Naive thymus-derived CD4-positive, alpha-beta T cell (primary cell): ENCODE measurements at regions not wholly inside any gene's neighbourhood (a gene's known extent, or its start where the extent isn't known, plus 50 kb on each side); places are given as distances from the start of the nearest gene placed in this dataset.

ENCODE experiments used
- ATAC-seq: fragments of 150-1000 bp; cut with Tn5 transposase; 2 replicates; pipeline ENCODE4 v1.10.0; 2021; ENCODE audit warnings: mild to moderate bottlenecking, moderate library complexity
- CTCF ChIA-PET: fragments of 350-600 bp; sonication (Branson Sonifier 250); formaldehyde crosslinking; loops from one replicate; lab custom pipeline; 2021; ENCODE audit warnings: antibody characterized with exemption; lab: Charles Lee
- POLR2A ChIA-PET: fragments of 350-600 bp; sonication (Branson Sonifier 250); formaldehyde crosslinking; loops from one replicate; lab custom pipeline; 2021; ENCODE audit warnings: antibody characterized with exemption, inconsistent platforms; lab: Charles Lee
- DNase-seq, 9 donors: peaks; one replicate each; pipeline versions ENCODE4 v3.0.0 to v3.0.0-alpha.2; 2020 to 2022; ENCODE audit warnings: mixed read lengths in 1 of 9
- H3K27ac ChIP-seq: one replicate; pipeline ENCODE4 v1.7.0; 2013; ENCODE audit warnings: mild to moderate bottlenecking, low read depth, low read length, moderate library complexity
- H3K27me3 ChIP-seq, 2 donors: one replicate each; pipeline ENCODE4 v1.7.0; 2013; ENCODE audit warnings: low read length in 2 of 2, mild to moderate bottlenecking in 2 of 2, moderate library complexity in 2 of 2; ENCODE audit not compliant: control insufficient read depth in 2 of 2, insufficient read depth in 2 of 2
- H3K36me3 ChIP-seq, 3 experiments: 1 replicate in 2 of 3; 2 replicates in 1 of 3; pipeline ENCODE4 v1.7.0; 2013; ENCODE audit warnings: low read length in 3 of 3, mild to moderate bottlenecking in 3 of 3, moderate library complexity in 1 of 3; ENCODE audit not compliant: insufficient read depth in 3 of 3, control insufficient read depth in 2 of 3
- H3K4me1 ChIP-seq, 2 donors: one replicate each; pipeline ENCODE4 v1.7.0; 2013; ENCODE audit warnings: low read length in 2 of 2, mild to moderate bottlenecking in 2 of 2, moderate library complexity in 1 of 2; ENCODE audit not compliant: control insufficient read depth in 2 of 2, insufficient read depth in 2 of 2
- H3K4me3 ChIP-seq: 2 replicates; pipeline ENCODE4 v1.7.0; 2013; ENCODE audit warnings: mild to moderate bottlenecking, low read length
- H3K9me3 ChIP-seq, 3 experiments: 1 replicate in 2 of 3; 2 replicates in 1 of 3; pipeline ENCODE4 v1.7.0; 2013; ENCODE audit warnings: low read length in 3 of 3; ENCODE audit not compliant: control insufficient read depth in 2 of 3
- H3K27ac Mint-ChIP-seq, 9 donors: one replicate each; pipeline ENCODE4 v1.8.0; 2020 to 2022; ENCODE audit warnings: mixed read lengths in 9 of 9, mild to moderate bottlenecking in 8 of 9, moderate library complexity in 5 of 9, inconsistent platforms in 2 of 9
- H3K27me3 Mint-ChIP-seq, 5 donors: one replicate each; pipeline ENCODE4 v1.8.0; 2021 to 2022; ENCODE audit warnings: mixed read lengths in 5 of 5, mild to moderate bottlenecking in 1 of 5
- H3K36me3 Mint-ChIP-seq, 5 donors: one replicate each; pipeline ENCODE4 v1.8.0; 2020 to 2022; ENCODE audit warnings: mixed read lengths in 5 of 5, mild to moderate bottlenecking in 3 of 5, inconsistent platforms in 1 of 5
- H3K4me1 Mint-ChIP-seq, 7 donors: one replicate each; pipeline ENCODE4 v1.8.0; 2020 to 2022; ENCODE audit warnings: mixed read lengths in 7 of 7, mild to moderate bottlenecking in 3 of 7, inconsistent platforms in 1 of 7
- H3K4me3 Mint-ChIP-seq, 10 donors: one replicate each; pipeline ENCODE4 v1.8.0; 2020 to 2022; ENCODE audit warnings: mild to moderate bottlenecking in 10 of 10, mixed read lengths in 10 of 10, moderate library complexity in 6 of 10, inconsistent platforms in 2 of 10
- H3K9me3 Mint-ChIP-seq, 11 donors: one replicate each; pipeline ENCODE4 v1.8.0; 2020 to 2022; ENCODE audit warnings: mixed read lengths in 11 of 11, mild to moderate bottlenecking in 4 of 11, inconsistent platforms in 1 of 11, moderate library complexity in 1 of 11
- intact Hi-C, 2 donors: fragments of 100-400 bp; cut with micrococcal nuclease; formaldehyde crosslinking; loops; one replicate each; pipeline ENCODE4 v1.15.1; 2023

DNA sequence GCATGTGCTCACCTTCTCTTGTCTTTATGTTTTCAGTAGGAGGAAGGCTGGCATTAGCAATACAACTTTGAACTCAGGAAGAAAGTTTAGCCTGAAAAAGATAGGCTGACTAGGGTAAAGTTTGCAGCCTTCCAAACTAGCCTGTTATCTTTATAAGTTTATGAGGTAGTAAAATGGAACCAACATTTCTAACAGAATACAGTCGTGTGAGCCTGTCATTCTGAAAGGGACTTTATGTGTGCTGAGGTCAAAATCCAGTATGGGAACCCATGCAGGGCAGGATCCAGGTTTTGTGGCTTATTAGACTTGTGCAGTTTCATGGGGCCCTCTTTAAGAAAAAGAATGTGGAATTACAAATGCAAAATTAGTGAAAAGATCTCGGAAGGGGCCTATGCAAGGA lies 201.0 kb upstream of the PRPS1L1 start:
- ChIA-PET POLR2A (no interaction called here), CTCF (no interaction called here)
- Histone ChIP-seq H3K4me3 (no peak overlapping the region), H3K27ac (no peak overlapping the region), H3K4me1 (no peaks in the 10 kb centered on the region), H3K36me3 (no peaks in the 10 kb centered on the region), H3K27me3 (no peaks in the 10 kb centered on the region), H3K9me3 (no peaks in the 10 kb centered on the region)
- Mint-ChIP-seq H3K4me3 (no peak overlapping the region), H3K27ac (no peak overlapping the region), H3K4me1 (no peaks in the 10 kb centered on the region), H3K36me3 (no peaks in the 10 kb centered on the region), H3K9me3 (no peaks in the 10 kb centered on the region), H3K27me3 (peaks cover 0 to 5% (median 0%) of the 10 kb centered on the region in 5 donors)
- ATAC-seq = no peak
- intact Hi-C loops = no loop called here
- DNase-seq = no peak

DNA sequence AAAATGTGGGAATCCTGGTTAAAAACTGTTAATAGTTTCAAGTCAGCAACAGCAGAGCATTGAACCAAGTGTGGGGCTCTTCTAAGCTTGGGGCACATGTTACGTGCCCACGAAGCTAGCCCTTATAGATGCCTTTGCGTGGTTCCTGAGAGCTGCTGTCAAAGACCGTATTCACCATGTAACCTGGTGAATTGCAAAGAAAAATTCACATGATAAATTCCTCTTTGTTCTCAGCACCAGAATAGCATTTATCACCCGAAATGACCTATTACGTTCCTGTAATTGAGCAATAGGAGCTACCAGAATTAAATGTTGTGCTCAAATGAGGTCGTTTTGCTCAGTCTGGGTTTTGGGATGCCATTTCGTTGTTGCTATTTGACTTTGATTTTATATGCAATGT lies 202.6 kb upstream of the PRPS1L1 start:
- H3K27ac Mint-ChIP-seq = no peak overlapping the region

DNA sequence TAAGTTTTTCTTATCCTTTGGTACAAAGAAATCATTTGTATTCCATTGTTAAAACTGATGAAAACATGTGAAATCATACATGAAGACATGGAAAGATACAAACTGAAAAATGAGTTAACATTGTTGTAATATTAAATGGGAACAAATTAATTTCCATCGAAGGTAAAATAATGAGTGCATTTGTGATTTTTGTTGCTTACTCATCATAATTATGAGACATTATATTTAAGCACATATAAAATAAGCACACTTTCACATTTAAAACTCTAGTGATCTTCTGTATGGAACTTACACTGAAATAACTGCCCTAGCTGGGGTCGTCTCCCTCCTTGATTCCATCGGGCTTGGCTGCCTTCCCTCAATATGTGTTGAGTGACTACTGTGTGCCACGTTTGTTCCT lies 204.2 kb upstream of the PRPS1L1 start:
- Histone ChIP-seq H3K27me3 (no peaks in the 10 kb centered on the region), H3K36me3 (no peaks in the 10 kb centered on the region), H3K9me3 (no peaks in the 10 kb centered on the region), H3K4me3 (no peak overlapping the region), H3K4me1 (no peaks in the 10 kb centered on the region), H3K27ac (no peak overlapping the region)
- no peaks in the 10 kb centered on the region for H3K4me1 Mint-ChIP-seq
- intact Hi-C loops = no loop called here
- no peaks in the 10 kb centered on the region for H3K36me3 Mint-ChIP-seq
- ChIA-PET CTCF (no interaction called here), POLR2A (no interaction called here)
- peaks cover 0 to 3% (median 0%) of the 10 kb centered on the region in 11 donors for H3K9me3 Mint-ChIP-seq
- no peak overlapping the region for H3K27ac Mint-ChIP-seq
- ATAC-seq (no peak), DNase-seq (no peak)
- no peak overlapping the region for H3K4me3 Mint-ChIP-seq
- H3K27me3 Mint-ChIP-seq = peaks cover 0 to 4% (median 0%) of the 10 kb centered on the region in 5 donors

More for the DNA sequence above, 202.6 kb upstream of the PRPS1L1 start:
- H3K4me1 ChIP-seq = no peaks in the 10 kb centered on the region
- no peaks in the 10 kb centered on the region for H3K27me3 ChIP-seq
- ChIA-PET CTCF (no interaction called here), POLR2A (no interaction called here)
- H3K4me1 Mint-ChIP-seq = no peaks in the 10 kb centered on the region
- peaks cover 0 to 3% (median 0%) of the 10 kb centered on the region in 11 donors for H3K9me3 Mint-ChIP-seq
- H3K4me3 Mint-ChIP-seq = no peak overlapping the region
- no peak overlapping the region for H3K27ac ChIP-seq
- H3K4me3 ChIP-seq = no peak overlapping the region
- H3K36me3 ChIP-seq = no peaks in the 10 kb centered on the region
- peaks cover 0 to 5% (median 0%) of the 10 kb centered on the region in 5 donors for H3K27me3 Mint-ChIP-seq
- intact Hi-C loops = no loop called here
- ATAC-seq (no peak), DNase-seq (no peak)
- H3K36me3 Mint-ChIP-seq = no peaks in the 10 kb centered on the region
- no peaks in the 10 kb centered on the region for H3K9me3 ChIP-seq

DNA sequence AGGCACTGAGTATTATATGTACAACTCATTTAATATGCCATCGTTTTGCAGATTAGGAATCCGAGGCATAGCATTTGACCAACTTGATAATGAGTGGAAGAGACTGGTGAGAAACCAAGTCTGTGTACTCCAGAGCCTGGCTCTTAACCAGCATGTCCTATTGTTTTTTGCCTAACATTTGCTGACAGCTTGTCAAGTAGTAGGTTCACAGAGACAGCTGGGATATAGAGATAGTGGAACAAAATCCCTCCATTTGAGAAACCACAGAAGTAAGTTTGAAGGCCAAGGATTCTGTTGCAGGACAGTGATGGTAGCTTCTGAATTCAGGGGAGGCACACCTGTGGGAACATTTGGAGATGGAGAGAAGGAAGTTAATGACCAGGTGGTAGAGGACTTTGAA lies 206.9 kb upstream of the PRPS1L1 start:
- Mint-ChIP-seq H3K4me3 (no peak overlapping the region), H3K36me3 (no peaks in the 10 kb centered on the region), H3K9me3 (peaks cover 0 to 3% (median 0%) of the 10 kb centered on the region in 11 donors), H3K27ac (no peak overlapping the region), H3K27me3 (peaks cover 0 to 4% (median 0%) of the 10 kb centered on the region in 5 donors), H3K4me1 (no peaks in the 10 kb centered on the region)
- ChIA-PET POLR2A (no interaction called here), CTCF (no interaction called here)
- Histone ChIP-seq H3K9me3 (no peaks in the 10 kb centered on the region), H3K36me3 (no peaks in the 10 kb centered on the region), H3K4me3 (no peak overlapping the region), H3K27ac (no peak overlapping the region), H3K4me1 (no peaks in the 10 kb centered on the region), H3K27me3 (no peaks in the 10 kb centered on the region)
- intact Hi-C loops = no loop called here
- DNase-seq (no peak), ATAC-seq (no peak)

DNA sequence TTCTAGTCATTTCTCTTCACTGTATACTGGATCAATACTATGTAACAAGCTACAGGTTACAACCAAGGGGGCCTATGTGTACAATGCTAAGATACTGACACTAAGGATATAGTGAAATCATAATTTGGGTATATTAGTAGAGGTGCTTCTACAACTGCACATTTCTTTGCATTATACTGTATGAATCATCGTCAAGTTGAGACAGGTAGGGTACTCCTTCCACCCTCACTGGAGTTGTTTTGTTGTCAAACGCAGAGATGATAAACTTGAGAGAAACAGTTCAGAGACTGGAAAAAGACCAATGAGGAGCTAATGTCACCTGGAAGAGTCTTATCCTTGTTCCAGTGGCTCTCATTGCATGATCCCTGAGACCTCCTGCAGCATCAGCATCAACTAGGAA lies 208.2 kb upstream of the PRPS1L1 start:
- CTCF ChIA-PET = no interaction called here

DNA sequence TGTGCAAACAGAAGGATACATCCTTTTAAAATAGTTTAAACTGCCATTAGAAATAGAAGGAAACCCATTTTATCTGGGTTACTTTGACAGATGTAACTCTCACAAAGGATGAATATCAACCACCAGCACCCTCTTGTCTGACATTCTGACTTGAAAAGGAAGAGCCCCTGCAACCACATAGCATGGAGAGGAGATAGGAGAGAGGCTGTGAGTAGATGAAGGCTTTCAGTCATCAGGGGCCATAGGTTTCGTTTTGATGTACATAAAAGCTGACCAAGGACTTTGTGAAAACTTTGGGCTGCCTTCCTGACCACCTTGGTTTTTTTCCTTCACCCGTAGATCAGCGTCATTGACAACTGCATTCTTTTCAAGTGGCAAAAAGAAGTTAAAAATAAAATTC lies 211.6 kb upstream of the PRPS1L1 start:
- peaks cover 0 to 3% (median 0%) of the 10 kb centered on the region in 11 donors for H3K9me3 Mint-ChIP-seq
- no peaks in the 10 kb centered on the region for H3K36me3 ChIP-seq
- no peak overlapping the region for H3K4me3 Mint-ChIP-seq
- peaks cover 0 to 4% (median 0%) of the 10 kb centered on the region in 5 donors for H3K27me3 Mint-ChIP-seq
- CTCF ChIA-PET = no interaction called here
- POLR2A ChIA-PET = no interaction called here
- H3K4me1 ChIP-seq = no peaks in the 10 kb centered on the region
- intact Hi-C loops = no loop called here
- H3K4me3 ChIP-seq = no peak overlapping the region
- no peaks in the 10 kb centered on the region for H3K27me3 ChIP-seq
- H3K36me3 Mint-ChIP-seq = no peaks in the 10 kb centered on the region
- no peak overlapping the region for H3K27ac ChIP-seq
- DNase-seq = no peak
- ATAC-seq = no peak
- H3K27ac Mint-ChIP-seq = no peak overlapping the region
- no peaks in the 10 kb centered on the region for H3K9me3 ChIP-seq
- H3K4me1 Mint-ChIP-seq = no peaks in the 10 kb centered on the region

More for the DNA sequence above, 208.2 kb upstream of the PRPS1L1 start:
- no peak overlapping the region for H3K4me3 Mint-ChIP-seq
- intact Hi-C loops = no loop called here
- no peaks in the 10 kb centered on the region for H3K4me1 Mint-ChIP-seq
- H3K27ac ChIP-seq = no peak overlapping the region
- no peak overlapping the region for H3K27ac Mint-ChIP-seq
- ATAC-seq = no peak
- POLR2A ChIA-PET = no interaction called here
- peaks cover 0 to 3% (median 0%) of the 10 kb centered on the region in 11 donors for H3K9me3 Mint-ChIP-seq
- no peaks in the 10 kb centered on the region for H3K9me3 ChIP-seq
- no peaks in the 10 kb centered on the region for H3K27me3 ChIP-seq
- peaks cover 0 to 4% (median 0%) of the 10 kb centered on the region in 5 donors for H3K27me3 Mint-ChIP-seq
- H3K36me3 ChIP-seq = no peaks in the 10 kb centered on the region
- H3K4me1 ChIP-seq = no peaks in the 10 kb centered on the region
- DNase-seq = no peak
- no peak overlapping the region for H3K4me3 ChIP-seq
- H3K36me3 Mint-ChIP-seq = no peaks in the 10 kb centered on the region

DNA sequence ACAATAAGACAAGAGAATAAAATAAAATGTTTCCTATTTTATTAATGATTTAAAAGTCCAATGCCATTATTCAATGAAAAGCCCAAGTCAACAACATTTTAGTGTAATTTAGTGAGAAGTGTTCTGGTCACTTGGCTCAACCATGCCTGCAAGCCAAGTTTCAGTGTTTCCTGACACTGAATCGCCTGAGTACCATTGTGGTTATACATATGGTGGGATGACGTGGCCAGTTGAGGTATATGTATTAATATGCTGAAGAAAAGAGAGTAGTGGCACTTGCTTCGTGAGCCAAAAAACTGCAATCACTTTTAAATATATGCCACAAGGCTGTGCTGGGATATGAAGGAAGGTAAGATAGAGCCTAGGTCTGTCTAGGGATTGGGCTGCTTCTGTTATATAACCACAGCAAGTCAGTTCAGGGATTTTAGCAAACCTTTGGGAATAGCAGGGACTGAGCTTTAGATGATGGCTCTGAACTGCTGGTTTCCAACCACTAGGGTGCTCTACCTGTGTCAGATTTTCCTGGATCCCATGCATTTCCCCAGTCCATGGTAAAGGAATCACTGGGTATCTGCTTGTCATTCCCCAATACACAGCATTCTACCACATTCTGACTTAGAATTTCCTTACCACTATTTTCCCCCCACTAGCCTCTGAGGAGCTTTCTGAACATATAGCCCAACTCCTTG lies 214.0 kb upstream of the PRPS1L1 start:
- Histone ChIP-seq H3K4me1 (no peaks in the 10 kb centered on the region), H3K27me3 (no peaks in the 10 kb centered on the region), H3K27ac (no peak overlapping the region), H3K9me3 (no peaks in the 10 kb centered on the region), H3K36me3 (no peaks in the 10 kb centered on the region), H3K4me3 (no peak overlapping the region)
- Mint-ChIP-seq H3K36me3 (no peaks in the 10 kb centered on the region), H3K27me3 (peaks cover 0 to 7% (median 0%) of the 10 kb centered on the region in 5 donors), H3K4me1 (no peaks in the 10 kb centered on the region), H3K4me3 (no peak overlapping the region), H3K27ac (no peak overlapping the region), H3K9me3 (peaks cover 0 to 9% (median 3%) of the 10 kb centered on the region in 11 donors)
- DNase-seq (no peak), ATAC-seq (no peak)
- intact Hi-C loops = no loop called here
- CTCF ChIA-PET = no interaction called here
- POLR2A ChIA-PET = no interaction called here
